Activated CD4-positive, alpha-beta T cell treated with anti-CD3 and anti-CD28 coated beads, Interleukin-2, amount 50 U/mL, for 1 hour (primary cell): ENCODE measurements at regions not wholly inside any gene's neighbourhood (a gene's known extent, or its start where the extent isn't known, plus 50 kb on each side); places are given as distances from the start of the nearest gene placed in this dataset.

Experiments
- DNase-seq: peaks from one replicate; pipeline ENCODE4 v3.0.0-alpha.2; 2020

- no peak for DNase-seq
Measured at GRCh38 chr11:27187848-27188621, 147.4 kb downstream of the BBOX1 start.

DNA sequence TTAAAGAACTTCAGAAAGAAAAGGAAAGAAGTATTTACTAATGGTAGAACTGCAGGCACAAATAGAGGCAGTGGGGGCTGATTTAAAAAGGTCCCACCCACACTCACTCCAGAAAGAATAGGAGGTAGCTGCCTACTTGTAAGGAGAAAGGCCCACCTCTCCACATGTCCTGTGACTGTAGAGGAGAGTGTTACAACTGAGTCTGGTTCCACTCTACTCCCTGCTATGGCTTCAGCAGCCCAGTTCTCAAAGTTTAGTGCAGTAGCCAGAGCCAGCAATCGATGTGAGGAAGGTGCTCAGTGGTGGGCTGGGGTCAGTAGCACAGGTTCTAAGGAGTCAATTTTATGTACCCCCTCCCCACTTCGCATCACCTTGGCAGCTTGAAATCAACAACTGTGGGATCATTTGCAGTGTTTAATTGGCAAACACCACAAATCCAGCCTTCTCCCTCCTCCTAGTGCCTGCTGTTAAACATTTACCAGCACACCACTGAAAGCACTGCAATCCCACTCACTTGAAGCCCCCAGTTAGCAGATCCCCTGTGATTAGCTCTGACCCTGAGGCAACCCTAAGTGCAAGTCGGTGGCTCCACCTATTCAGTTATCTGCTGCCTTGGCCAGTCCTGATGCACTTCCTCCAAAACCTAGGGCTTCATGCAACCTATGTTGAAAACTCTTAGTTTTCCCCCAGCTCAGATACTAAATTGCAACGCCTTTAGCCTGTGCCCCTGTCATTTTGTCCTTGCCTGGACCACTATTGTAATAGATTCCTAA is 146.6 kb downstream of the BBOX1 start:
- DNase-seq, result no peak

DNA sequence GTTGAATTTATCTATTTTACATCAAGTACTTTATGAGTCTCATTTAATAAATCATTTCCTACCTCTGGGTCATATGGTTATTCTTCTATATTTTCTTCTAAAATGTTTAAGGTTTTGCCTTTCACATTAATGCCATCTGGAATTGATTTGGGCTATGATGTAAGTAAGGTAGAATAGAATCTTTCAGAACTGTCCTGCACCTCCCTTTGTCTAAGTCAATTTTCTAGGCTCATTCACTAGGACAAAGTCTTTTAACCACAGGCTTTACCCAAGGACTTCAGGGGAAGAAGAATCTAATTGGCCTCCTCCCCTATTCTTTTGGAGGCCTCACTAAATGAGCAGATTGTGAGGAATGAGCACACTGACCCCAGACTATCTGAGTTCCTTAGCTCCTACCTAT is 146.0 kb downstream of the BBOX1 start:
- no peak for DNase-seq

DNA sequence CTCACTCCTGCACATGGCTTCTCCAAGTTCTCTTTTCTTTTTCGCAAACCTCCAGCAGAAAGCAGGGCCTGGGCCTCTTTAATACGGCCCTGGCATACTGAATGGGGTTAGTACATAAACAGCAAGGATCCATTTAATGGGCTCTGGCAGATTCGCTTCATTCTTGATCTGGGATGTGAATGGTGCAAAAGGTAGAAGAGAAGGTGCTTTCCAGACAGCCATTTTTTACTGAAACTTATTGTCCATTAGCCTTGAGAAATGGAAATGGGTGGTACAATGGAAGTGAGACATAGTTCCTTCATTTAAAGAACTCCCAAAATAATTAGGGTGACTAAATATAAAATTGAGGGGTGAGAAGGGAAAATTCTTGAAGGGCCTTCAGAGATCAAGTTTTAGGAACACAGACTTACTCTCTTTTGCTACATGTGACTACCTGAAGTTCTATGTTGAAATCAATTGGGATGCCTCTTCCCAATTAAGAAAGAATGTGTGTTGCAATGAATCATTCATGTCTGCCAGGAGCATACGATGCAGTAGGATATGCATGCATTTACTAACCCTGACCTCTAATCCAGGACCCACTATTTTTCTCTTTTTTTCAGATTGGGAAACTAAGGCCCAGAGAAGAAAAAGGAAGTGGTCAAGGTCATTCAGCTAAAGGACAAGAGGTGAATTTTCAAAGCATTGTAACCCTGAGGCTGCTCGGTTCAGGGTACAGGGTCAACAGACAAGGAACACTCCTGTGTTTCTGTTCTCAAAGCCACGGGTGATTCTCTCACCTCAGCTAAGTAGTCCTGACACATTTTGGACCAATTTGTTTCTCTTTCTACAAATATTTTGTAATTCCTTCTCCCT is 144.1 kb downstream of the BBOX1 start:
- no peak for DNase-seq

- peak; percentile 30 for DNase-seq
Measured at GRCh38 chr11:27183672-27184457, 143.2 kb downstream of the BBOX1 start.

- DNase-seq, result no peak
Measured at GRCh38 chr11:27179334-27179733, 138.7 kb downstream of the BBOX1 start.

DNA sequence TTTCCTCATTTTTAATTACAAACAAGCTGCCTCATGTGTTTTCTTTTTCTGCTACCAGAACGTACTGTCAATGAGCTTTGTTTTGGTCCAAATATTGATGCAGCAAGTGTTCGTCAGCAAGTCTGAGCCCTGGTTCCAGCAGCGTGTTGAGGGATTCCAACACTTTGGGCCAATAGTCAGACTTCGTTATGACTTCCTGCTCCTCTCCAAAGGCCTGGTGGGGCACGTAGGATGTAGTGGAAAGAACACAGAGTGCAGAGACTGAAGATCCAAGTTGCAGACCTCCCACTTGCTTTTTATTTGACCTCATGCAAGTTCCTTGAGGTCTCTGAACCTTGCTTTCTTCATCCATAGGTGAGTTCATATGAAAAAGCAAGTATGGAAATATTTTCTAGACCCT is 138.2 kb downstream of the BBOX1 start:
- no peak for DNase-seq
